Activated T-helper 17 cell treated with anti-CD3 and anti-CD28 coated beads, Interleukin-2, amount 50 U/mL, for 72 hours (primary cell): ENCODE measurements at regions not wholly inside any gene's neighbourhood (a gene's known extent, or its start where the extent isn't known, plus 50 kb on each side); places are given as distances from the start of the nearest gene placed in this dataset.
"Not testable (repeated sequence)": the region's sequence is repeated elsewhere in the genome, so short reads cannot be mapped to it uniquely, and the experiment has no call there.

Source experiments
- ATAC-seq: fragments of 150-1000 bp; cut with Tn5 transposase; replicated peaks from 2 replicates; pipeline ENCODE4 v1.10.0; 2021; ENCODE audit warnings: mild to moderate bottlenecking, moderate library complexity
- H3K27ac Mint-ChIP-seq: one replicate; pipeline ENCODE4 v1.8.0; 2022; ENCODE audit warnings: mixed read lengths
- H3K27me3 Mint-ChIP-seq: one replicate; pipeline ENCODE4 v1.8.0; 2022; ENCODE audit warnings: mixed read lengths
- H3K36me3 Mint-ChIP-seq: one replicate; pipeline ENCODE4 v1.8.0; 2022; ENCODE audit warnings: low read depth, mild to moderate bottlenecking, mixed read lengths
- H3K4me1 Mint-ChIP-seq: one replicate; pipeline ENCODE4 v1.8.0; 2022; ENCODE audit warnings: mixed read lengths
- H3K4me3 Mint-ChIP-seq: one replicate; pipeline ENCODE4 v1.8.0; 2022; ENCODE audit warnings: mild to moderate bottlenecking, mixed read lengths
- H3K9me3 Mint-ChIP-seq: one replicate; pipeline ENCODE4 v1.8.0; 2022; ENCODE audit warnings: mixed read lengths

- no peaks in the 10 kb centered on the region for H3K36me3 Mint-ChIP-seq
- H3K9me3 Mint-ChIP-seq, result no peaks in the 10 kb centered on the region
- ATAC-seq, result no peak
- H3K4me1 Mint-ChIP-seq, result no peaks in the 10 kb centered on the region
- H3K27ac Mint-ChIP-seq, result no peak overlapping the region
- H3K4me3 Mint-ChIP-seq, result no peak overlapping the region
- H3K27me3 Mint-ChIP-seq, result peaks cover 9% of the 10 kb centered on the region
Measured at GRCh38 chr18:22731398-22731797, 201.7 kb upstream of the RBBP8 start.

GRCh38 chr18:22734105-22734661 lies 198.9 kb upstream of the RBBP8 start:
- ATAC-seq, result no peak
- Mint-ChIP-seq H3K4me1 (no peaks in the 10 kb centered on the region), H3K27ac (no peak overlapping the region), H3K4me3 (no peak overlapping the region), H3K36me3 (no peaks in the 10 kb centered on the region), H3K27me3 (peaks cover 6% of the 10 kb centered on the region), H3K9me3 (no peaks in the 10 kb centered on the region)

- ATAC-seq, result no peak
- Mint-ChIP-seq H3K4me3 (no peak overlapping the region), H3K27me3 (peaks cover 6% of the 10 kb centered on the region), H3K36me3 (no peaks in the 10 kb centered on the region), H3K9me3 (no peaks in the 10 kb centered on the region), H3K4me1 (no peaks in the 10 kb centered on the region), H3K27ac (no peak overlapping the region)
Measured at GRCh38 chr18:22734791-22735627, 198.1 kb upstream of the RBBP8 start.

- peaks cover 6% of the 10 kb centered on the region for H3K27me3 Mint-ChIP-seq
- ATAC-seq, result no peak
- no peak overlapping the region for H3K4me3 Mint-ChIP-seq
- H3K27ac Mint-ChIP-seq, result no peak overlapping the region
- no peaks in the 10 kb centered on the region for H3K9me3 Mint-ChIP-seq
- no peaks in the 10 kb centered on the region for H3K36me3 Mint-ChIP-seq
- H3K4me1 Mint-ChIP-seq, result no peaks in the 10 kb centered on the region
Measured at GRCh38 chr18:22737054-22737453, 196.1 kb upstream of the RBBP8 start.

- Mint-ChIP-seq H3K27me3 (peaks cover 3% of the 10 kb centered on the region), H3K9me3 (no peaks in the 10 kb centered on the region), H3K4me1 (no peaks in the 10 kb centered on the region), H3K36me3 (no peaks in the 10 kb centered on the region), H3K27ac (no peak overlapping the region), H3K4me3 (no peak overlapping the region)
- ATAC-seq, result no peak
Measured at GRCh38 chr18:22739061-22739642, 194.0 kb upstream of the RBBP8 start.

GRCh38 chr18:22739789-22740188 lies 193.3 kb upstream of the RBBP8 start:
- Mint-ChIP-seq H3K4me1 (no peaks in the 10 kb centered on the region), H3K36me3 (no peaks in the 10 kb centered on the region), H3K27ac (no peak overlapping the region), H3K4me3 (no peak overlapping the region), H3K27me3 (peaks cover 3% of the 10 kb centered on the region), H3K9me3 (no peaks in the 10 kb centered on the region)
- ATAC-seq, result peak; percentile 28

- Mint-ChIP-seq H3K9me3 (no peaks in the 10 kb centered on the region), H3K4me3 (no peak overlapping the region), H3K27ac (no peak overlapping the region), H3K27me3 (peaks cover 3% of the 10 kb centered on the region), H3K36me3 (no peaks in the 10 kb centered on the region), H3K4me1 (no peaks in the 10 kb centered on the region)
- no peak for ATAC-seq
Measured at GRCh38 chr18:22741318-22741717, 191.8 kb upstream of the RBBP8 start.

- Mint-ChIP-seq H3K4me1 (no peaks in the 10 kb centered on the region), H3K27me3 (peaks cover 3% of the 10 kb centered on the region), H3K4me3 (no peak overlapping the region), H3K36me3 (no peaks in the 10 kb centered on the region), H3K27ac (no peak overlapping the region), H3K9me3 (no peaks in the 10 kb centered on the region)
- ATAC-seq, result no peak
Measured at GRCh38 chr18:22742409-22742808, 190.7 kb upstream of the RBBP8 start.

- no peaks in the 10 kb centered on the region for H3K9me3 Mint-ChIP-seq
- H3K36me3 Mint-ChIP-seq, result no peaks in the 10 kb centered on the region
- peaks cover 7% of the 10 kb centered on the region for H3K27me3 Mint-ChIP-seq
- H3K27ac Mint-ChIP-seq, result no peak overlapping the region
- H3K4me1 Mint-ChIP-seq, result no peaks in the 10 kb centered on the region
- ATAC-seq, result no peak
- no peak overlapping the region for H3K4me3 Mint-ChIP-seq
Measured at GRCh38 chr18:22745966-22746365, 187.2 kb upstream of the RBBP8 start.

GRCh38 chr18:22752014-22752413 lies 181.1 kb upstream of the RBBP8 start:
- Mint-ChIP-seq H3K4me3 (no peak overlapping the region), H3K27ac (no peak overlapping the region), H3K27me3 (peaks cover 21% of the 10 kb centered on the region), H3K9me3 (no peaks in the 10 kb centered on the region), H3K36me3 (no peaks in the 10 kb centered on the region), H3K4me1 (no peaks in the 10 kb centered on the region)
- ATAC-seq, result no peak

- Mint-ChIP-seq H3K36me3 (no peaks in the 10 kb centered on the region), H3K4me1 (no peaks in the 10 kb centered on the region), H3K9me3 (no peaks in the 10 kb centered on the region), H3K4me3 (no peak overlapping the region), H3K27me3 (peaks cover 17% of the 10 kb centered on the region), H3K27ac (no peak overlapping the region)
- no peak for ATAC-seq
Measured at GRCh38 chr18:22753130-22753831, 179.8 kb upstream of the RBBP8 start.

GRCh38 chr18:22764005-22764404 lies 169.1 kb upstream of the RBBP8 start:
- not testable (repeated sequence) for H3K4me1 Mint-ChIP-seq, ATAC-seq, H3K4me3 Mint-ChIP-seq, H3K36me3 Mint-ChIP-seq, H3K27ac Mint-ChIP-seq, H3K9me3 Mint-ChIP-seq
- H3K27me3 Mint-ChIP-seq, result peaks cover 33% of the 10 kb centered on the region

GRCh38 chr18:22765896-22766295 lies 167.2 kb upstream of the RBBP8 start:
- no peaks in the 10 kb centered on the region for H3K36me3 Mint-ChIP-seq
- H3K9me3 Mint-ChIP-seq, result no peaks in the 10 kb centered on the region
- ATAC-seq, result no peak
- H3K27ac Mint-ChIP-seq, result no peak overlapping the region
- H3K27me3 Mint-ChIP-seq, result peaks cover 21% of the 10 kb centered on the region
- H3K4me3 Mint-ChIP-seq, result no peak overlapping the region
- no peaks in the 10 kb centered on the region for H3K4me1 Mint-ChIP-seq

GRCh38 chr18:22767653-22768052 lies 165.5 kb upstream of the RBBP8 start:
- H3K36me3 Mint-ChIP-seq, result no peaks in the 10 kb centered on the region
- no peak overlapping the region for H3K27ac Mint-ChIP-seq
- no peaks in the 10 kb centered on the region for H3K9me3 Mint-ChIP-seq
- H3K27me3 Mint-ChIP-seq, result peaks cover 25% of the 10 kb centered on the region
- ATAC-seq, result no peak
- H3K4me3 Mint-ChIP-seq, result no peak overlapping the region
- no peaks in the 10 kb centered on the region for H3K4me1 Mint-ChIP-seq

GRCh38 chr18:22773944-22774343 lies 159.2 kb upstream of the RBBP8 start:
- Mint-ChIP-seq H3K36me3 (no peaks in the 10 kb centered on the region), H3K27me3 (peaks cover 7% of the 10 kb centered on the region), H3K4me1 (no peaks in the 10 kb centered on the region), H3K9me3 (no peaks in the 10 kb centered on the region), H3K27ac (no peak overlapping the region), H3K4me3 (no peak overlapping the region)
- no peak for ATAC-seq
